Activated CD8-positive, alpha-beta memory T cell treated with anti-CD3 and anti-CD28 coated beads for 36 hours (primary cell): ENCODE measurements at regions not wholly inside any gene's neighbourhood (a gene's known extent, or its start where the extent isn't known, plus 50 kb on each side); places are given as distances from the start of the nearest gene placed in this dataset.

Experiments used
- CTCF ChIA-PET: fragments of 350-600 bp; sonication (Branson Sonifier 250); formaldehyde crosslinking; loops from one replicate; lab custom pipeline; 2021; ENCODE audit warnings: antibody characterized with exemption; lab: Charles Lee
- POLR2A ChIA-PET: fragments of 350-600 bp; sonication (Branson Sonifier 250); formaldehyde crosslinking; loops from one replicate; lab custom pipeline; 2021; ENCODE audit warnings: antibody characterized with exemption; lab: Charles Lee

GRCh38 chr15:96756656-96757055, 426.2 kb downstream of the NR2F2 start:
- CTCF ChIA-PET, result no interaction called here
- POLR2A ChIA-PET, result no interaction called here

- ChIA-PET CTCF (no interaction called here), POLR2A (no interaction called here)
Observed at GRCh38 chr15:96762566-96762965, 432.1 kb downstream of the NR2F2 start.

- ChIA-PET POLR2A (no interaction called here), CTCF (no interaction called here)
Observed at GRCh38 chr15:96764501-96764900, 434.0 kb downstream of the NR2F2 start.

GRCh38 chr15:96764946-96765345, 434.4 kb downstream of the NR2F2 start:
- ChIA-PET CTCF (no interaction called here), POLR2A (no interaction called here)

GRCh38 chr15:96766366-96766765, 435.9 kb downstream of the NR2F2 start:
- CTCF ChIA-PET, result no interaction called here
- POLR2A ChIA-PET, result no interaction called here

GRCh38 chr15:96767703-96768434, 437.4 kb downstream of the NR2F2 start:
- POLR2A ChIA-PET, result no interaction called here
- CTCF ChIA-PET, result no interaction called here

GRCh38 chr15:96768435-96768789, 437.9 kb downstream of the NR2F2 start:
- CTCF ChIA-PET, result no interaction called here
- POLR2A ChIA-PET, result no interaction called here

- ChIA-PET POLR2A (no interaction called here), CTCF (no interaction called here)
Observed at GRCh38 chr15:96771035-96771434, 440.5 kb downstream of the NR2F2 start.

GRCh38 chr15:96774216-96774615, 443.7 kb downstream of the NR2F2 start:
- CTCF ChIA-PET, result no interaction called here
- POLR2A ChIA-PET, result no interaction called here

- ChIA-PET POLR2A (no interaction called here), CTCF (no interaction called here)
Observed at GRCh38 chr15:96783746-96784145, 453.2 kb downstream of the NR2F2 start.

GRCh38 chr15:96790004-96790403, 459.5 kb downstream of the NR2F2 start:
- CTCF ChIA-PET, result no interaction called here
- POLR2A ChIA-PET, result no interaction called here

- ChIA-PET CTCF (no interaction called here), POLR2A (no interaction called here)
Observed at GRCh38 chr15:96792216-96792615, 461.7 kb downstream of the NR2F2 start.

- ChIA-PET CTCF (no interaction called here), POLR2A (no interaction called here)
Observed at GRCh38 chr15:96796841-96797240, 466.3 kb downstream of the NR2F2 start.

GRCh38 chr15:96801576-96802150, 471.2 kb downstream of the NR2F2 start:
- POLR2A ChIA-PET, result no interaction called here
- CTCF ChIA-PET, result no interaction called here

- ChIA-PET CTCF (no interaction called here), POLR2A (no interaction called here)
Observed at GRCh38 chr15:96802611-96803255, 472.2 kb downstream of the NR2F2 start.

- CTCF ChIA-PET, result no interaction called here
- POLR2A ChIA-PET, result no interaction called here
Observed at GRCh38 chr15:96804754-96805153, 474.3 kb downstream of the NR2F2 start.

- ChIA-PET POLR2A (no interaction called here), CTCF (no interaction called here)
Observed at GRCh38 chr15:96807361-96807760, 476.9 kb downstream of the NR2F2 start.

GRCh38 chr15:96817900-96818299, 487.4 kb downstream of the NR2F2 start:
- POLR2A ChIA-PET, result no interaction called here
- CTCF ChIA-PET, result no interaction called here

GRCh38 chr15:96818861-96819260, 488.4 kb downstream of the NR2F2 start:
- POLR2A ChIA-PET, result no interaction called here
- CTCF ChIA-PET, result no interaction called here

GRCh38 chr15:96827981-96828380, 497.5 kb downstream of the NR2F2 start:
- POLR2A ChIA-PET, result no interaction called here
- CTCF ChIA-PET, result no interaction called here

- ChIA-PET POLR2A (no interaction called here), CTCF (no interaction called here)
Observed at GRCh38 chr15:96837241-96837970, 506.9 kb downstream of the NR2F2 start.
